KMS-11 (cell line): ENCODE measurements at regions not wholly inside any gene's neighbourhood (a gene's known extent, or its start where the extent isn't known, plus 50 kb on each side); places are given as distances from the start of the nearest gene placed in this dataset.

Experiments
- H2AFZ ChIP-seq: fragments of 200-600 bp; sonication (generic); 2 replicates; pipeline ENCODE4 v1.6.1; 2016; ENCODE audit warnings: antibody characterized with exemption, mixed run types, low read depth
- H3K27ac ChIP-seq: fragments of 200-600 bp; sonication (generic); 2 replicates; pipeline ENCODE4 v1.6.1; 2016; ENCODE audit warnings: mild to moderate bottlenecking, mixed run types
- H3K27me3 ChIP-seq: fragments of 200-600 bp; sonication (generic); 2 replicates; pipeline ENCODE4 v1.6.1; 2017; ENCODE audit warnings: mild to moderate bottlenecking, low read depth, mixed run types, moderate library complexity; ENCODE audit not compliant: insufficient read depth
- H3K36me3 ChIP-seq: fragments of 200-600 bp; sonication (generic); 2 replicates; pipeline ENCODE4 v1.6.1; 2017; ENCODE audit warnings: mild to moderate bottlenecking, mixed run types; ENCODE audit not compliant: insufficient read depth
- H3K4me1 ChIP-seq: fragments of 200-600 bp; sonication (generic); 2 replicates; pipeline ENCODE4 v1.6.1; 2016; ENCODE audit warnings: mild to moderate bottlenecking, low read depth, mixed run types; ENCODE audit not compliant: poor library complexity, severe bottlenecking
- H3K4me2 ChIP-seq: fragments of 200-600 bp; sonication (generic); 2 replicates; pipeline ENCODE4 v1.7.0; 2016; ENCODE audit warnings: mild to moderate bottlenecking, mixed run types
- H3K4me3 ChIP-seq: fragments of 200-600 bp; sonication (generic); IDR thresholded peaks from 2 replicates; pipeline ENCODE4 v1.6.1; 2017; ENCODE audit warnings: low read depth, low read length, mixed read lengths; ENCODE audit not compliant: insufficient read depth
- H3K79me2 ChIP-seq: fragments of 200-600 bp; sonication (generic); 2 replicates; pipeline ENCODE4 v1.6.1; 2016; ENCODE audit warnings: low read depth, mixed run types; ENCODE audit not compliant: insufficient read depth
- H3K9ac ChIP-seq: fragments of 200-600 bp; sonication (generic); 2 replicates; pipeline ENCODE4 v1.6.1; 2016; ENCODE audit warnings: mild to moderate bottlenecking, mixed run types
- H4K20me1 ChIP-seq: fragments of 200-600 bp; sonication (generic); 2 replicates; pipeline ENCODE4 v1.6.1; 2016; ENCODE audit warnings: mild to moderate bottlenecking, mixed run types; ENCODE audit not compliant: insufficient read depth
- CTCF ChIP-seq: fragments of 200-600 bp; sonication (generic); conservative IDR thresholded peaks from 2 replicates; pipeline ENCODE4 v1.6.1; 2017; ENCODE audit warnings: low read depth, mild to moderate bottlenecking, antibody characterized with exemption, low read length, moderate library complexity, mixed read lengths

DNA sequence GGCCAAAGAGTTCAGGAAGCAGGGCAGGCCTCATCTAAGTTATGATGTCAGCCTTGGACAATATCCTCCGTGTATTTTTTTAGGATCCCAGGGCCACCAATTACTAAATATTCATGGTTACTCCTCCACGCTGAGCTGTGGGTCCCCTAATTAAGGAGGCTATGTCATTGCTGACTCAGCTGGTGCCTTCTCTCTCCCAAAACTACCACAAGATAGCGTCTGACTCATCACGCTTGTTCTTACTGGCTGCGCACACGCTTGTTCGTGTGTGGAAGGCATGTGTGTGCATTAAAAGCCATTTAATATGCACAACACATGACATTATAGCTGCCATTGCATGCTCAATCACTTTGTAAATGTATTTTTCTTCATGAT is 78.3 kb downstream of the GSC start:
- no peaks in the 10 kb centered on the region for H3K4me1 ChIP-seq
- H2AFZ ChIP-seq, result no peak overlapping the region
- H3K79me2 ChIP-seq, result no peaks in the 10 kb centered on the region
- H3K9ac ChIP-seq, result no peak overlapping the region
- TF ChIP-seq CTCF, result no peak
- H4K20me1 ChIP-seq, result no peaks in the 10 kb centered on the region
- H3K27me3 ChIP-seq, result no peaks in the 10 kb centered on the region
- no peak overlapping the region for H3K4me2 ChIP-seq
- H3K4me3 ChIP-seq, result no peak overlapping the region
- H3K27ac ChIP-seq, result no peak overlapping the region
- no peaks in the 10 kb centered on the region for H3K36me3 ChIP-seq

GRCh38 chr14:94690896-94691659 is 78.8 kb downstream of the GSC start:
- no peaks in the 10 kb centered on the region for H3K4me1 ChIP-seq
- no peaks in the 10 kb centered on the region for H3K27me3 ChIP-seq
- no peak overlapping the region for H3K9ac ChIP-seq
- no peak overlapping the region for H3K27ac ChIP-seq
- no peaks in the 10 kb centered on the region for H4K20me1 ChIP-seq
- H3K79me2 ChIP-seq, result no peaks in the 10 kb centered on the region
- H3K36me3 ChIP-seq, result no peaks in the 10 kb centered on the region
- H2AFZ ChIP-seq, result no peak overlapping the region
- no peak for TF ChIP-seq CTCF
- no peak overlapping the region for H3K4me3 ChIP-seq
- no peak overlapping the region for H3K4me2 ChIP-seq

DNA sequence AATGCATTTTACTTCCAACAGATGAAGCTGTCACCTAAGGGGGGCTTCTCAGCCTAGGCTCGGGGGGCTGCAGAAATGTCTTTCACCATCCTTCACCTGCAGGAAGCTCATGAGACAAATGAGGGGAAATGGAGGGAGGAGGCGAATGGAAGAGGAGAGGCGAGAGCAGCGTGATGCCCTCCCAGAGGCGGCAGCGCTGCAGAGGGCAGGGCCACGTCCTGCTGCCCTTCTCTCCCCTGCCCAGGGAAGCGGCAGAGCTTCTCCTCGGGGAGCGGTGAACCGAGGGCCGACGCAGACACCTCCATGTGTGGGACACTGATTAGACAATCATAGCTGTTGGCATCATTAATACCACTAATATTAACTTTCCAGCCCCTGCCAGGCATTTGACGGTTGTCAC is 78.3 kb downstream of the SERPINA3 start:
- Histone ChIP-seq H4K20me1 (no peaks in the 10 kb centered on the region), H2AFZ (no peak overlapping the region), H3K79me2 (no peaks in the 10 kb centered on the region), H3K4me1 (no peaks in the 10 kb centered on the region), H3K27me3 (no peaks in the 10 kb centered on the region), H3K36me3 (no peaks in the 10 kb centered on the region), H3K27ac (no peak overlapping the region), H3K4me3 (no peak overlapping the region), H3K4me2 (no peak overlapping the region), H3K9ac (no peak overlapping the region)
- no peak for TF ChIP-seq CTCF

DNA sequence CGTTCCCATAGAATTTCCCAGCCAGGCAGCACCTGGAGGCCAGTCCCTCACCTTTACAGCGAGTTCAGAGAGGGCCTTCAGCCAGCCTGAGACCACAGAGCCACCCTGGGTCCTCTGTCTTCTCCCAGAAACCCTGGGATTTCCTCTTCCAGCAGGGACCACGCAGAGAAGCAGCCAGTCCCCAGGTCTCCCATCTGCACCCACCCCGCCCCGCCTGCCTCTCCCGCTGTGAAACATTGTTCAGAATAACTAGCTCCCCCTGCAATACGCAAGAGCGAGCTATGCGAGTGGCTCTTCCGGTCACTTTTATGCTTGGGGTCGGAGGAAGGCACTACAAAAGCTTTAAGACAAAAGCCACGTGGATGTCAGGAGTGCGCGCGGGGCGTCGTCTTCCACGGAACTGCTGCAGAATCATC is 77.8 kb downstream of the SERPINA3 start:
- Histone ChIP-seq H3K9ac (no peak overlapping the region), H3K4me2 (no peak overlapping the region), H3K36me3 (no peaks in the 10 kb centered on the region), H3K79me2 (no peaks in the 10 kb centered on the region), H3K4me1 (no peaks in the 10 kb centered on the region), H2AFZ (no peak overlapping the region), H3K27me3 (no peaks in the 10 kb centered on the region), H3K27ac (no peak overlapping the region), H3K4me3 (no peak overlapping the region), H4K20me1 (no peaks in the 10 kb centered on the region)
- no peak for TF ChIP-seq CTCF
